Activated naive CD4-positive, alpha-beta T cell treated with anti-CD3 and anti-CD28 coated beads, Interleukin-2, amount 50 U/mL, for 24 hours (primary cell): ENCODE measurements at regions not wholly inside any gene's neighbourhood (a gene's known extent, or its start where the extent isn't known, plus 50 kb on each side); places are given as distances from the start of the nearest gene placed in this dataset.
"Not testable (repeated sequence)": the region's sequence is repeated elsewhere in the genome, so short reads cannot be mapped to it uniquely, and the experiment has no call there.

Experiments used
- H3K27ac Mint-ChIP-seq: one replicate; pipeline ENCODE4 v1.8.0; 2021; ENCODE audit warnings: mild to moderate bottlenecking, mixed read lengths
- H3K27me3 Mint-ChIP-seq: one replicate; pipeline ENCODE4 v1.8.0; 2021; ENCODE audit warnings: mixed read lengths
- H3K36me3 Mint-ChIP-seq: one replicate; pipeline ENCODE4 v1.8.0; 2021; ENCODE audit warnings: mixed read lengths
- H3K4me1 Mint-ChIP-seq: one replicate; pipeline ENCODE4 v1.8.0; 2021; ENCODE audit warnings: mixed read lengths
- H3K4me3 Mint-ChIP-seq: one replicate; pipeline ENCODE4 v1.8.0; 2021; ENCODE audit warnings: mild to moderate bottlenecking, mixed read lengths
- H3K9me3 Mint-ChIP-seq: one replicate; pipeline ENCODE4 v1.8.0; 2021; ENCODE audit warnings: mixed read lengths

DNA sequence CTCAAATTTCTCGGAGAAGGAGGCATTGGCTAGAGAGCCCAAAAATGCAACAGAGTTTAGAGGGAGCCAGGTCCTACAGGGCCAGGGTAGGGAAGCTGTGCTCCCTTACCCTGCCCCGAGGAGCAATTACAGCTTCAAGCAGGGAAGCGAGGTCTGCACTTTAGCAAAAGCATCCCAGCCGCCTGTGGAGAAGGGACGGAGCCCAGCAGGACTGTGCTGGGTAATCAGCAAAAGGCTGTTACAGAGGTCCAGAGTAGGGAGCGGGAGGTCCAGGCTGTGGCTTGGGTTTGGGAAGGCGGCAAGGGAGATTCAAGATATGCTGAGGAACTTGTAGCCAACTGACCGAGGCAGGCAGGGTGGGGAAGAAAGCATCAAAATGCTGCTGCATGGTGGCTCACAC, 162.6 kb downstream of the TMEM132E start:
- Mint-ChIP-seq H3K27me3 (peaks cover 11% of the 10 kb centered on the region), H3K27ac (no peak overlapping the region)

DNA sequence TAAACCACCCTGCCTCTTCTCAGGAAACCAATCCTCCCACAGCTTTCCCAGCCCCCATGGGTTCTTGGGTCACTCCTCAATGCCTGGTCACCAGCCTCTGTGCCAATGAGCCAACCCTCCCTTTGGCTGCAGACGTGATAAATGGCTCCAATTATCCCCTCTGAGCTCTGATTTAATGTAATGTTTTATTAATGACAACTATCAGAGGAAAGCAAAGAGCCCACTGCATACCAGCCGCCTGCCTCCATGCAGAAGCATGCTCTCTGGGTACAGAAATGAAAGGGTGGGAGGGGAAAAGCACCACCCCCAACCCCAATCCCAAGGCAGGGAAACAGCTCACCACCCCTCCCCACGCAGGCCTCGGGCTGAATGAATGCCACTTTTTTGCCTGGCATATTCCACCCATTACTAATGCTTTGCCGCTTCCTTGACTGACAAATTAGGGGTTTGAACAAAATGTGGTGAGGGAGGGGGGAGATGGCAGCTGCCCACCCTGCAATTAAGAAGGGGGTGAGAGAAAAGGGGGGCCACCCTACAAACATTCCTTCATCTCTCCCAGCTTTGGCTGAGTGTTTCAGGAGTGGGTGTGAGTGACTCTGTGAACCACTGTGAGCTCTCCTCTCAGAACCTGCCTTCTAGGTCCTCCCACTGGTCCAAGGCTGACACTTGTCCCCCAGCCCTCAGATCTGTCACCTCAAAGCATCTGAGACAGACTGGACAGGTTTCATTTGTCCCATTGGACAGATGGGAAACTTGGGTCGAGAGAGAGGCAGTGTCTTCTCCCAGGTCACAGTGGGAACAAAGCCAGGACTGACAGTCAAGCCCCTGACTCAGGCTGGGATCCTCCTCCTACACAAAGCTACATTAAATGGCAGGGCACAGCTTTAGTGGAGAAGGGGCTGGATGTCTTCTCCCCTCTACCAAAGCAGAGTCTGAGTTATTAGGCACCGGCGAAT, 161.5 kb downstream of the TMEM132E start:
- peaks cover 11% of the 10 kb centered on the region for H3K27me3 Mint-ChIP-seq

More for the DNA sequence above, 162.6 kb downstream of the TMEM132E start:
- no peaks in the 10 kb centered on the region for H3K4me1 Mint-ChIP-seq
- no peak overlapping the region for H3K4me3 Mint-ChIP-seq
- no peaks in the 10 kb centered on the region for H3K9me3 Mint-ChIP-seq
- no peaks in the 10 kb centered on the region for H3K36me3 Mint-ChIP-seq

DNA sequence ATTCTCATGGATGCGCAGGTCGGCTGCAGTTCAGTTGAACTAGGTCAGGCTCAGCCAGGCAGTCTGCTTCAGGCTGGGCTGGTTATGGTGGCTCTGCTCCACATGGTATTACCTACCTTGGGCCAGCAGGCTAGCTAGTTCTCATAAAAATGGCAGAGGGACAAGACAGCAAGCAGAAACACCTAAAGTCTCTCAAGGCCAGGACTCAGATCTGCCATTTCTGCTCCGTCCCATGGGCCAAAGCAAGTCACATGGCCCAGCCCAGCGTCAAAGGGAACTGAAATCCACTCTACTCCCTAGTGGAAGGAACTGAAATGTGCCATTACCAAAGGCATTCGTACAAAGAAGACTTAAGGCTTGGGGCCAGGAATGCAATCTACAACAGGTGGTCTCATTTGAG, 160.0 kb downstream of the TMEM132E start:
- Mint-ChIP-seq H3K27me3 (peaks cover 11% of the 10 kb centered on the region), H3K4me1 (no peaks in the 10 kb centered on the region), H3K27ac (no peak overlapping the region), H3K36me3 (no peaks in the 10 kb centered on the region), H3K4me3 (no peak overlapping the region), H3K9me3 (no peaks in the 10 kb centered on the region)

More for the DNA sequence above, 161.5 kb downstream of the TMEM132E start:
- H3K9me3 Mint-ChIP-seq: no peaks in the 10 kb centered on the region
- no peak overlapping the region for H3K27ac Mint-ChIP-seq
- H3K4me3 Mint-ChIP-seq: no peak overlapping the region
- H3K4me1 Mint-ChIP-seq: no peaks in the 10 kb centered on the region
- H3K36me3 Mint-ChIP-seq: no peaks in the 10 kb centered on the region

DNA sequence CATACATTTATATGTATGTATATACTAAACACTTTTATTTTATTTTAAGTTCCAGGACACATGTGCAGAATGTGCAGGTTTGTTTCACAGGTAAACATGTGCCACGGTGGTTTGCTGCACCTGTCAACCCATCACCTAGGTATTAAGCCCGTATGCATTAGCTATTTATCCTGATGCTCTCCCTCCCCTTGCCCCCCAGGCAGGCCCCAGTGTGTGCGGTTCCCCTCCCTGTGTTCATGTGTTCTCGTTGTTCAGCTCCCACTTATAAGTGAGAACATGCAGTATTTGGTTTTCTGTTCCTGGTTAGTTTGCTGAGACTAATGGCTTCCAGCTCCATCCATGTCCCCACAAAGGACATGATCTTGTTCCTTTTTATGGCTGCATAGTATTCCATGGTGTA, 158.3 kb downstream of the TMEM132E start:
- H3K27me3 Mint-ChIP-seq, H3K27ac Mint-ChIP-seq, H3K4me1 Mint-ChIP-seq, H3K9me3 Mint-ChIP-seq, H3K36me3 Mint-ChIP-seq, H3K4me3 Mint-ChIP-seq: not testable (repeated sequence)

DNA sequence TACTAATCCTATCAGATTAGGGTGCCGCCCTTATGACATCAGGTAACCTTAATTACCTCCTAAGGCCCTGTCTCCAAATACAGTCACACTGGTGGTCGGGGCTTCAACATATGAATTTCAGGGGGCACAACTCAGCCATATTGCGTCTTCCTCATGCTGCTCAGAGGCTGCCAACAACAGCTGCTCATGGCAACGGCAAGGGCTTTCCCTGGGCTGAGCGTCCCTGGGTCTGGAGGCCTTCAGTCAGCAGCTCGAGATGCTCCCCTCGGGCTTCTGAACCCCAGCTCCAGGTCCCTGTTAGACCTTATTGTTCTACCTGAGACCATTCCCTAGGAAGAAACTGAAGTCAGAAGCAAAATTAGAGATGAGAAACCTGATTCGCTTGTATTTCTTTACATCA, 157.2 kb downstream of the TMEM132E start:
- H3K27me3 Mint-ChIP-seq: no peaks in the 10 kb centered on the region
- no peaks in the 10 kb centered on the region for H3K4me1 Mint-ChIP-seq
- no peaks in the 10 kb centered on the region for H3K36me3 Mint-ChIP-seq
- H3K9me3 Mint-ChIP-seq: no peaks in the 10 kb centered on the region
- H3K27ac Mint-ChIP-seq: no peak overlapping the region
- H3K4me3 Mint-ChIP-seq: no peak overlapping the region

DNA sequence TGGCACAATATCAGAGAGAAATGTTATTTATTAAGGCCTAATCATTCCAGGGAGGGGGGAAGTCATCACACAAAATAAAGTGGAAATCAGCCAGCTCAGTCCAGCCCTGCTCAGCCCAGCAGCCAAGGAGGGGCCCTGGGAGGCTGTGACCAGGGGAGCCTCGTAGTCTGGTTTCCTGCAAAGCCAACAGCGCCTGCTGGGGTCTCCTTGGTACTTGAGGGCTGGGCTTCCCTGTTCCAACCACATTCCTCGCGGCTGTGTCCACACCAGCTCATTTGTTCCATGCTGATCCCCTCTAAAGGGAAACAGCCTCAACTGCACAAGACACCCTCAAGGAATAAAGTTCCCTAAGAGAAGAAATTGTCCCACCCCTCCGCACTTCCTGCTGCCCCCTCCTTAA, 154.0 kb downstream of the TMEM132E start:
- H3K36me3 Mint-ChIP-seq: no peaks in the 10 kb centered on the region
- H3K27ac Mint-ChIP-seq: no peak overlapping the region
- H3K4me1 Mint-ChIP-seq: no peaks in the 10 kb centered on the region
- no peak overlapping the region for H3K4me3 Mint-ChIP-seq
- H3K9me3 Mint-ChIP-seq: no peaks in the 10 kb centered on the region
- no peaks in the 10 kb centered on the region for H3K27me3 Mint-ChIP-seq

DNA sequence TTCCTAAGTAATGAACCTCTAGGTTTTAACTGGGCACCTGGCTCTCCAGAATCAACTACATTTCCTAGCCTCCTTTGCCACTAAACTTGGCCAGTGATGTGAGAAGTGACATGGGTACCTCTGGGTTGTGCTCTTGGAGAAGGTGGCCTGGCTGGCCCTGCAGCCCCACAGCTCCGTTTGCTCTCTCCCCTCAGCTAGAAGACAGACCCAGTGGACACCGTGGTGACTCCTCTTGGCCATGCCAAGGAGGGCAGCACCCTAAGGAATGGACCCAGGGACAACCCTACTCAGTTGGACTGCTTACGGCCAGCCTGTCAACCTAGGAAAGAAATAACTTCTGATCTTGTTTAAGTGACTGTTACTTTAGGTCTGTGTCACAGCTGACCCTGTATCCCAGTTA, 151.4 kb downstream of the TMEM132E start:
- Mint-ChIP-seq H3K36me3 (no peaks in the 10 kb centered on the region), H3K27me3 (no peaks in the 10 kb centered on the region), H3K9me3 (no peaks in the 10 kb centered on the region), H3K27ac (no peak overlapping the region), H3K4me3 (no peak overlapping the region), H3K4me1 (no peaks in the 10 kb centered on the region)

DNA sequence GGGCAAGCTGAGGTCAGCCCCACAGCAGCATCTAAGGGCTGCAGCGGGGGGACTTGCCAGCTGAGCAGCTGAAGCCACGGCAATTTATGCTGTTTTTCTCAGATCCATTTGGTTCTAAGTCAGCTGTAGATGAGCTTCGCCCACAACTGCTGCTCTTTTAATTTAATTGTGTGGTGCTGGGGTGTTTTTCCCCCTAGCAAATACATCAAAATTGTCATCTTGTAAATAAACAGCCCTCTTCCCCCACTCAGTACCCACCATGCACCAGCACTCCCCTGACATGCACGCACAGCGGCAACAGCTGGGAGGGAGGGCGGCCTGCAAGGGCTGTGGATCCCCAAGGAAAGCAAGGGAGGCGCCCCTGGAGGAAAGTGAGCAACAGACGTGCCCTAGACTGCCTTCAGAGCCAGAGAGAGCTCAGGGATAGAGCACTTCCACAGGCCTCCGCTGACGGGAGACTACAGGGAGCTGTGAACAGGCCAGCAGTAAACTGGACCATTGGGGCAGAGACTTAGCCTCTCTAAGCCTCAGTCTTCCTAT, 149.5 kb downstream of the TMEM132E start:
- no peaks in the 10 kb centered on the region for H3K36me3 Mint-ChIP-seq
- no peaks in the 10 kb centered on the region for H3K9me3 Mint-ChIP-seq
- no peak overlapping the region for H3K4me3 Mint-ChIP-seq
- H3K27me3 Mint-ChIP-seq: no peaks in the 10 kb centered on the region
- H3K27ac Mint-ChIP-seq: no peak overlapping the region
- no peaks in the 10 kb centered on the region for H3K4me1 Mint-ChIP-seq

DNA sequence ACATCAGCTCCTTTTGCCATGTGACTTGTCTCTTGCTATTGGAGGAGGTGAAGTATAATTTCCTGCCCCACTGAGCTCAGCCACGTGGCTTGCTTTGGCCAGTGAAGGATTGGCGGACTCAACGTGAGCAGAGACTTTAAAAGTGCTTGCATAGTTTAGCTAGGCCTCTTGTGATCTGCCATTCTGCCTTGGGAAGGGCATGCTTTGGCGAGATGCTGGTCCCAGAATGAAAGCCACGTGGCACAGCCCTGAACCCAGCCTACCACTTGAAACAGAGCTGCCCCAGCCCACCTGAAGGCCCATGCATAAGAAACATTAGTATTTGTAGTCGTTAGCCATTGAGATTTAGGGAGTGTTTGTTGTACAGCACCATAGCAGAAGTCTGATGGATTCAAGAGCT, 148.2 kb downstream of the TMEM132E start:
- Mint-ChIP-seq H3K27me3 (no peaks in the 10 kb centered on the region), H3K27ac (no peak overlapping the region), H3K4me1 (no peaks in the 10 kb centered on the region), H3K9me3 (no peaks in the 10 kb centered on the region), H3K36me3 (no peaks in the 10 kb centered on the region), H3K4me3 (no peak overlapping the region)

DNA sequence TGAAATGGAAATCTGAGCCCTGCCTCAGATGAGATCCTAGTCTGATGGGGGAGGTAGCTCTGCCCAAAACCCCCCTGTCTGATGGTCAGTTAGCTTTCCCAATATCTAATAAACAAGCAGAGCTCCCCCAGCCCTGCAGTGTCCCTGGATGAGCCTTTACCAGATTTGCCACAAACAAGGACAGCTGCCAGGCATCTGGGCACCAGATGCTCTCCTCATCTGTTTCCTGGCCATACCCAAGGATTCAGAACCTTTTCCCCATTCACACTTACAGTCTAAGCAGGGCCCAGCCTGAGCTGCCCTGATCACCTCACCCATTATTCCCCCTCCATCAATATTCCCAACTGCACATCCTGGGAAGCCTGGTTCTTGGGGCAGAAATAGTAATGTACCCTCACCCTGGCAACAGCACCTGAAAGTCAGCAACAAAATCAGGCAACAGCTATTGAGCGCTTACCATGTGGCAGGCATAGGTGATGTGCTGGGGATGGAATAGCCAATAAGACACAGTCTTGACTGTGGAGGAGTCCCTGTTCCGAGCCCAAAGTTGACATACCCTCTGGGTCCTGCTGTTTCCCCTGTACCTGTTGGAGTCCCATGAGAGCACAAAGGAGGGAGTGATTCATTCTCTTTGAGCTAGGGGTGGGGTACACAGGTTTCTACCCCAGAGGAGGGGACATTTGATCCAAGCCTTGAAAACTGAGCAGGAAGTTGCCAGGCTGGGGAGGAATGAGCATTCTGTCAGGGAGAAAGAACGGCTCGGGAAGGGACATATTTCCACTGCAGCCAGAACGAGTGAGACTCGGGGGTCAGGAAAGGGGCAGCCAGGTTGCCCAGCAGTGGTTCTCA, 147.4 kb downstream of the TMEM132E start:
- H3K9me3 Mint-ChIP-seq: no peaks in the 10 kb centered on the region
- no peaks in the 10 kb centered on the region for H3K4me1 Mint-ChIP-seq
- no peak overlapping the region for H3K27ac Mint-ChIP-seq
- H3K4me3 Mint-ChIP-seq: no peak overlapping the region
- H3K36me3 Mint-ChIP-seq: no peaks in the 10 kb centered on the region
- H3K27me3 Mint-ChIP-seq: no peaks in the 10 kb centered on the region

DNA sequence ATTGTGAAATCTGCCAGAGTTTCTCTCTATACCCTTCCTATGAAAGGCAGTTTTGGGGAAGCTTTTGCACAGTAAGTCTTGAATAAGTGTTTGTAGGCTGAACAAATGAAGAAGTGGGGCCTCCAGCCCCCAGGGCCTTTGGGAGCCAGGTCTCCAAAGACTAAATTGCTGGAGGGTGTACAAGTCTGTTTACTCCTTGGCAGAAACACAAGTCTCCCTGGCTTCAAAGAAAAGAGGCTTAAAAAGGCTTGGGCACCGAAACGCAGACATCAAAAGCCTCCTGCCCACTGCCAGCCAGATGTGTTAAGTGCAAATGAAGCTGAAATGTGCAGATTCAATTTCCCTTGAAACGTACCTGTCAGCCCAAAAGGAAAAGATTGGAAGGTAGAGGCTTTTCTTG, 146.3 kb downstream of the TMEM132E start:
- Mint-ChIP-seq H3K27me3 (no peaks in the 10 kb centered on the region), H3K9me3 (no peaks in the 10 kb centered on the region), H3K4me3 (no peak overlapping the region), H3K36me3 (no peaks in the 10 kb centered on the region), H3K4me1 (no peaks in the 10 kb centered on the region), H3K27ac (no peak overlapping the region)

DNA sequence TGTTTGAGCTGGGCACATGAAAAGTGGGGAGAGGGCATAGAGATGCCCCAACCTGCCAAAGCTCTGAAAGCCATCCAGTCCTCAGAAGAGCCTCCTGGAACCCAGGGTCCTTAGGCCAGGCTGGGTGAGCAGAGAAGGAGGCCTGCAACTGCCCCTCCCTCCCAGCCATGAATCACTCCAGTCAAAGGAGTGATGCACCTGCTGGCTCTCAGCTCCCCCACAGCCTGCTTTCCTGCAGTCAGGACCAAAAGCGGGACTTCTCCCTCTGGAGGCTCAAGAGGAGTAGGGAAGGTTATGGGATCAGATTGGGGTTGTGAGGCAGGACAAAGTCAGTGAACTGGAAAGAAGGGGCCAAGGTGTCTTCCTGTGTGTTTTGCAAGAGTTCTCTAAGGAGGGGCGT, 145.6 kb downstream of the TMEM132E start:
- no peak overlapping the region for H3K4me3 Mint-ChIP-seq
- no peaks in the 10 kb centered on the region for H3K27me3 Mint-ChIP-seq
- no peaks in the 10 kb centered on the region for H3K9me3 Mint-ChIP-seq
- no peaks in the 10 kb centered on the region for H3K4me1 Mint-ChIP-seq
- no peak overlapping the region for H3K27ac Mint-ChIP-seq
- H3K36me3 Mint-ChIP-seq: no peaks in the 10 kb centered on the region

DNA sequence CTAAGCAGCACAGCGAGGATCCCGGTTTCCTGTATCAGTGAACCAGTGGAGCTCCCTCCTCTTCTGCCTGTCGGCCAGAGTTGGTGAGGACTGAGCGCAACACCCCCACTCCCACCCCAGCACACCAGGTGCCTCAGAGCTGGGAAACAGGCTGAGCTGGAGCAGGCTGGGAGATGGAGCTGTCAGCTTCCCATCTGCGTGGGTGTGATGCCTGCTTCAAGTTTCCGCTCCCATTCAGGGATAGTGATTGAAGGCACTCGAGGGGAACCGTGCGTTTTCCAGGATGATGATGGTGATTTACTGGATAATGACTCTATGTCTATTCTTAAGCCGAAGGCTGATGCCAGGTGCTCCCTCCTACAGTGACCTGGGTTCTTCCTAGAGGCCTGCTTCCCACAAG, 144.5 kb downstream of the TMEM132E start:
- no peak overlapping the region for H3K27ac Mint-ChIP-seq
- no peaks in the 10 kb centered on the region for H3K36me3 Mint-ChIP-seq
- no peaks in the 10 kb centered on the region for H3K4me1 Mint-ChIP-seq
- no peaks in the 10 kb centered on the region for H3K9me3 Mint-ChIP-seq
- H3K27me3 Mint-ChIP-seq: no peaks in the 10 kb centered on the region
- no peak overlapping the region for H3K4me3 Mint-ChIP-seq

DNA sequence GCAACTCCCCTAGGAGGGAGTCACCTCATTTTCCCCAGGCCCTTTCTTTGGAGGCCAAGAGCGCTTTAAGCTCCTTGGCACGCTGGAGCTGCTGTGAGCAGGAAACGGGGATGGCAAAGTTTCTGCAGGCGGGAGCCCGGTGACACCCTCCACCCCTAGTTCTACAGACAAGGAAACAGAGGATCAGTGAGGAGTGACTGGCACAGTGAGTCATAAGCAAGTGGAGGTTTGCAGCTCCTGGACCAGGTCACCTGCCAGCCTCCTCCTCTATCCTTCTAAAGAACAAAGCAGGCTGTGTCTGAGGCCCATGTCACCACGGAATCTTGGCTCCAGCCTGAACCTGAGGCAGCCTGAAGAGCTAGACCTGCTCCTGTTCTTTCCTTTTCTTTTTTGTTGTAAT, 141.9 kb downstream of the TMEM132E start:
- Mint-ChIP-seq H3K4me1 (no peaks in the 10 kb centered on the region), H3K36me3 (no peaks in the 10 kb centered on the region), H3K27me3 (no peaks in the 10 kb centered on the region), H3K4me3 (no peak overlapping the region), H3K27ac (no peak overlapping the region), H3K9me3 (no peaks in the 10 kb centered on the region)

DNA sequence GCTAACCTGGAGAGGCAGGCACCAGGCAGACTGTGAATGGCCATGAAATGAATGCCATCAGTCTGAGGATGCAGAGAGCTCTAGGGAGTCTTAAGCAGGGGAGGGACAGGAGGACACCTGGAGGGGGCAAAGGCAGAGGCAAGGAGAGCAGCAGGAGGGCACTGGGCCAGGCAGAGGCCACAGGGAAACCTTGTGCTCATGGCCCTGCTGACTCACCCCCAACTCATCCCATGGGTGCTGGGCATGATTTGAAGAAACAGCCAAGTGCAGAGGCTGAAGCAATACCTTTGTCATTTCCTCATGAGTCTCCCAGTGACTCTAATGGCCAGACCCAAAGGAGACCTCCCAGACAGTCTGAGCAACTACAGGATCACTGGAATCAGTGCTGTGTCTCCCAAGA, 141.4 kb downstream of the TMEM132E start:
- no peak overlapping the region for H3K4me3 Mint-ChIP-seq
- no peaks in the 10 kb centered on the region for H3K27me3 Mint-ChIP-seq
- no peak overlapping the region for H3K27ac Mint-ChIP-seq
- H3K36me3 Mint-ChIP-seq: no peaks in the 10 kb centered on the region
- no peaks in the 10 kb centered on the region for H3K4me1 Mint-ChIP-seq
- H3K9me3 Mint-ChIP-seq: no peaks in the 10 kb centered on the region

DNA sequence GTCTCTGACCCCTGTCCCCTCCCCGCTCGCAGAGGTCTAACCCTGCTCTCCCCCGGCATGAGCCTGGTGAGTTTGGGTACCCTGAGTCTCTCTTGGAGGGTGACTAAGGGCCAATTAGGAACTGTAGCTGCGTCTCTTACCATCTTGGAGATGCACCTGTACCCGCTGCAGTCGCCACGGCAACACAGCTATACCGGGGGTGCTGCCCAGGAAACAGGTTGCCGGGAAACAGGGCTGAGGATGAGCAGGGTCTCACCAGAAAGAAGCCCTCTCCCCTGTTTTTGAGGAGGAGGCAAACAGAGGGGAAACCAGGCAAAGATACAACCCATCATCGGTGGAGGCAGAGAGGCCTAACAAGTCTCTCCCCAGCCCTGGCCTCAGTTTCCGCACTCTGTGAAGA, 140.2 kb downstream of the TMEM132E start:
- H3K27me3 Mint-ChIP-seq: peaks cover 1% of the 10 kb centered on the region
- no peaks in the 10 kb centered on the region for H3K9me3 Mint-ChIP-seq
- H3K4me1 Mint-ChIP-seq: no peaks in the 10 kb centered on the region
- no peak overlapping the region for H3K4me3 Mint-ChIP-seq
- no peak overlapping the region for H3K27ac Mint-ChIP-seq
- no peaks in the 10 kb centered on the region for H3K36me3 Mint-ChIP-seq
